Ishikawa (cell line): ENCODE measurements at regions not wholly inside any gene's neighbourhood (a gene's known extent, or its start where the extent isn't known, plus 50 kb on each side); places are given as distances from the start of the nearest gene placed in this dataset.

ENCODE experiments used
- CEBPB ChIP-seq: IDR thresholded peaks from 2 replicates; pipeline ENCODE4 v1.6.1; 2012
- CREB1 ChIP-seq: IDR thresholded peaks from 2 replicates; pipeline ENCODE4 v1.6.1; 2012; ENCODE audit warnings: low read depth
- EGR1 ChIP-seq: IDR thresholded peaks from 2 replicates; pipeline ENCODE4 v1.6.1; 2012
- EP300 ChIP-seq: IDR thresholded peaks from 2 replicates; pipeline ENCODE4 v1.6.1; 2012; ENCODE audit warnings: borderline replicate concordance
- FOXM1 ChIP-seq: IDR thresholded peaks from 2 replicates; pipeline ENCODE4 v1.6.1; 2012; ENCODE audit warnings: low read depth, borderline replicate concordance
- MAX ChIP-seq: IDR thresholded peaks from 2 replicates; pipeline ENCODE4 v1.6.1; 2012
- NFIC ChIP-seq: IDR thresholded peaks from 2 replicates; pipeline ENCODE4 v1.6.1; 2012
- RAD21 ChIP-seq: IDR thresholded peaks from 2 replicates; pipeline ENCODE4 v1.6.1; 2012; ENCODE audit warnings: low read depth
- REST ChIP-seq: IDR thresholded peaks from 2 replicates; pipeline ENCODE4 v1.6.1; 2012; ENCODE audit warnings: low read depth, mild to moderate bottlenecking
- TEAD4 ChIP-seq: IDR thresholded peaks from 2 replicates; pipeline ENCODE4 v1.6.1; 2012
- YY1 ChIP-seq: IDR thresholded peaks from 2 replicates; pipeline ENCODE4 v1.6.1; 2012; ENCODE audit warnings: low read depth

- no peak for TF ChIP-seq CREB1
- no peak for TF ChIP-seq NFIC
- TF ChIP-seq MAX: no peak
- TF ChIP-seq YY1: no peak
- no peak for TF ChIP-seq FOXM1
- no peak for TF ChIP-seq CEBPB
- TF ChIP-seq RAD21: no peak
- no peak for TF ChIP-seq TEAD4
- no peak for TF ChIP-seq EP300
- no peak for TF ChIP-seq EGR1
- no peak for TF ChIP-seq REST
These were observed 500.1 kb upstream of the VRK2 start for GRCh38 chr2:57546478-57546877.
